NCI-H2171 treated with DMSO at 0.1 percent for 48 hours (cell line): ENCODE measurements at regions not wholly inside any gene's neighbourhood (a gene's known extent, or its start where the extent isn't known, plus 50 kb on each side); places are given as distances from the start of the nearest gene placed in this dataset.

Experiments used
- DNase-seq: peaks from one replicate; lab custom pipeline; 2025; lab: John Stamatoyannopoulos, UW

DNA sequence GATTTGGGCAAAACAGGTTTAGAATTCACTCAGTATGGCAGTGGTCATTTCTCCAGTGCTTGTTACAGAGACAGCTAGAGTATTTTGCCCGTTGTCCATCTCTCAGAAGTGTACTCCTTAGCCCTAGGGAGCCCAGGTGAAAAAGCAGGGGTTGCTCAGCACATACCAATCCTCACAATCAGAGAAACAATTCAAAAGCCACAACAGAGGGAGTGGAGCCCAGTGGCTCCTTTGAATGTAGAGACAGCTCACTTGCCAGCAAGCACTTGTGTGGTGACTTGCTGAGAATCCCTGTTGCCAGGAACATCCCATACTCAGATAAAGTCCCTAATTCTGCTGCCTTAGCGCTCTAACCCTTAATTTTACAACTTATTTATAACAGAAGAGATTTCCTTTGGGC is 1488.3 kb downstream of the RPA4 start:
- no peak for DNase-seq

DNA sequence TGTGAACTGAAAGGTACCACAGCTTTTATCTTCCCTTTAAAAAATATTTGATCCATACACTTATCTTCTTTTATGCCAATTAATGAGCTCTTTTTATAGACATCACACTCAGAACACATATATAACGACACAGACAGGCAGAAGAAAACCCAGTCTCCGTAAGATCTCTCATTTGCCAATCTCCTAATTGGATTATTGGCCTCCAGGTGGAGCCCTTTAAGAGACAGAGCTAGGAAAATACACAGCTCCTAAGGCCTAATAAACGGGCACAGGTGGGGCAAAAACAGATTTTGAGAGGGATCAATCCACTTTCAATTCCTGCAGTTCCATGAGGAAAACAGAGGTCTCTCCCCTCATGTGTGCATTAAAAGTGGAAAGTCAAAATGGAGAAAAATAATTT is 1495.4 kb downstream of the RPA4 start:
- no peak for DNase-seq

DNA sequence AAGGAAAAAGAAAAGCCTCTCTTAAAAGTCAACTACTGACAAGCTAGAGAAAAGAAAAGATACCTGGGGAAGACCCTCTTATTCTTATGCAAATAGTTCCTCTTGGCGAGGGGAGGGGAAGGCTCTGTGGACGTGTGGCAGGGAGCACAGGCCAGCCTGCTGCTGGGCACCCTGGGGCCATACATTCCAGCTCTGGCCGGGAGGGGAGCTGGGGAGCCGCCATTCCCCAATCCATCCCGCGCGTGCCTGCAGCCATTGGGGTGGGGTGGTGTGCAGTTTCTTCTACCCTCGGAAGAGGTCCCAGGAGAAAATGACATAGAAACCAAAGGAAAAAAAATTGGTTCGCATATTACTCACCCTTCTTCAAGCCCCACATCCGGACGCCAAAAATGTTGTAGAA is 1496.4 kb downstream of the RPA4 start:
- DNase-seq = no peak

- DNase-seq = no peak
Measured at GRCh38 chrX:98380556-98380955, 1496.8 kb downstream of the RPA4 start.

GRCh38 chrX:98398542-98398941 is 1514.8 kb downstream of the RPA4 start:
- no peak for DNase-seq

DNA sequence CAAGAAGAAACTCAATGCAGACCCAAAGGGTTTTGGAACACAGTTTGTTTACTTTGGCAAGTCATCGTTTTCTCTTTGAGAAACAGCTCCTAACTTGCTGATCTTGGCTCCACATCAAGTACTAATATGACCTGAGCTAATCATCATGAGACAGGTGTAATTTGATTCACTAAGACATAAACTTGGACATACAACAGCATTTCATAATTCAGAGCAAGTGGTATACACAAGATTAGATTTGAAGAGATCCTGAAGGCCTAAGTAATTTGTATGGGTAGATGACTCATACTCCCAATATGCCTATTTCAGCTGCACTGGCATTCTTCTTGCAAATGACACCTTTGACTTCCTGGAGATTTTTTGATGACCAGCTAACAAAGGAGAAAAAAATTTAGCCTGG is 1521.7 kb downstream of the RPA4 start:
- DNase-seq = no peak

GRCh38 chrX:98407584-98407983 is 1523.9 kb downstream of the RPA4 start:
- DNase-seq = no peak

- DNase-seq = no peak
Measured at GRCh38 chrX:98409867-98410266, 1526.2 kb downstream of the RPA4 start.

DNA sequence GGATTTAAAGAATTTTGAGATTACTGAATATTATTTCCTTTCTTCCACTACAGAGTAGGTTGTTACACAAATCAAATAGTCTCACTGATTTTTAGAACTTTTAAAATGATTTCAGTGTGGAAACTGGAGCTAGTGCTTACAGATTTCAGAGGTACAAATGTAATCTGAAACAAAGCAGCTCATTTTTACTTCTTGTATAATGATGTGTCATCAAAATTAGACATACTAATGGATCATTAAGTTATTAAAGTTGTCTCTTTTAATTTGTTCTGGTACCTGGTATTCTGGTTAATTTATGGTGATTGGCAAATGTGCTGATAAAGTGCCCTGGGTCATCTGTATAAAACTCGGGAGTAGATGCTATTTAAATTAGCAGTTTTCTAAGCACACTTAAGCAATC is 1528.3 kb downstream of the RPA4 start:
- no peak for DNase-seq

GRCh38 chrX:98422536-98422935 is 1538.8 kb downstream of the RPA4 start:
- DNase-seq = no peak

DNA sequence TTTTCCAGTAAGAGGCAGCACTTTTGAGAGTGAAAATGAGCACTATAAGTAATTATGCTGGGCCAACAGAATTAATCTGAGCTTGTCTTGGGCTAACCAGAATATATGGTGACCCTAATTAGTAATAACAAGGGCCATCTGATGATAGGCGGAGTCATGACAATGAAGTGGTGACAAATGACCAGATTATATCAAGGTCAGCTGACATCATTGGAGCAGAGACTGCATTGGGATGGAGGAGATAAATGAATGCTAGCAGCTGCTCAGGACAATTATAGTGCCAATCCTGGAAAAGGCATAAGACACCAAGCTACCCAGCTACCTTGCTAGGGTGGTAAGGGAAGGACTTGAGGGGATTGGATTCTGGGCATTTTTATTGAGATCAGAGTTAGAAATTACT is 1548.7 kb downstream of the RPA4 start:
- DNase-seq = no peak

- DNase-seq = no peak
Measured at GRCh38 chrX:98448524-98448923, 1564.8 kb downstream of the RPA4 start.

DNA sequence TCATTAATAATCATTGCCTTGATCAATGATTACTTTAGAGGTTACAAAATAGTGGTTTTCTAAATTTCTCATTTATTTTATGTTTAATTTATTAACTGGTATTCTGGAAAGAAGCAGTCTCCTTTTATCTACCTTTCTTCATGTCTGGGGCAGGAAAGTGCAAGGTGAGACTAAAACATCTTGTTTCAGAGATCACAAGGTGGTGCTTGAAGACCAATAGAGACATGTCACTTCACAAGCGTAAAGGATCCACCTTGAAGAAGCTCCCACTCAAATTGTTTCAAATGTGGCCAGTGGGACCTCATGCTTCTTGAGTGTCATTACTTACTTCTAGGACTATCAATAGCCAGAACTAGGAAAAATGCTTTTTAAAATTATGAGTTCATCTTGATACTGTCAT is 1568.7 kb downstream of the RPA4 start:
- no peak for DNase-seq

- no peak for DNase-seq
Measured at GRCh38 chrX:98459669-98460068, 1576.0 kb downstream of the RPA4 start.

DNA sequence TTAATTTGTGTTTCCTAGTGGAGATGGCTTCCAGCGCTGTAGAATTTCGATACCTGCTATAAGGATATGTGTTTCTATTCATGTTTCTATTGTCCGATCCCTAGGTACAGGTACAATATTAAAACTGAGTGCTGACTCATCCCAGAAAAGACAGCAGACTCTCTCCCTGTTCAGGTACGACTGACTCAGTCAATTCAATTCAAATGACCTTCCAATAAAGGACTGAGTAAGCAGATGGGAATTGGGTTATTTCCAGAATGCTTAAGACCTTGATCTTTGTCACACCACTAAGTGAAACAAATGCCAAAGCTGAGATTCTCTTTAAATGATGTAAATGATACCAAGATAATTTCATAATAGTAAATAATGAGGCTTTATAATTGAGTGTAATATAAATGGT is 1596.9 kb downstream of the RPA4 start:
- no peak for DNase-seq

DNA sequence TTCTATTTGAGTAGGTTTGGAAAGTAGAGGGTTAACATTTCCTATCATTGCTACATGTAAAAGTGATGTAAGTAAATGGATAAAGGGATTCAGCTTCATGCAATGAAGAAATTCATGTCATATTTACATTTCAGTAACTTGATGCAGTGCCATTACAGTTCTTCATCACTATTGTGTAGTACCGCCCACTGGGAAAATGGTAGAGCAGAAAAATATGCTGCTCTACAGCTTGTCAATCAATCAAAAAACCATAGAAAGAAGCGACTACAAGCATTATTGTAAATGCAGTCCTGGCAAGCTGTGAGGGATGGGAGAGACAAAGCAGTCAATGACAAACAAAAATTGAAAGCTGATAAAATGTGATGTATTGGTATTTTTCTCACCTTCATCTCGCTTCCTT is 1597.9 kb downstream of the RPA4 start:
- DNase-seq = no peak

- no peak for DNase-seq
Measured at GRCh38 chrX:98490670-98491069, 1607.0 kb downstream of the RPA4 start.

DNA sequence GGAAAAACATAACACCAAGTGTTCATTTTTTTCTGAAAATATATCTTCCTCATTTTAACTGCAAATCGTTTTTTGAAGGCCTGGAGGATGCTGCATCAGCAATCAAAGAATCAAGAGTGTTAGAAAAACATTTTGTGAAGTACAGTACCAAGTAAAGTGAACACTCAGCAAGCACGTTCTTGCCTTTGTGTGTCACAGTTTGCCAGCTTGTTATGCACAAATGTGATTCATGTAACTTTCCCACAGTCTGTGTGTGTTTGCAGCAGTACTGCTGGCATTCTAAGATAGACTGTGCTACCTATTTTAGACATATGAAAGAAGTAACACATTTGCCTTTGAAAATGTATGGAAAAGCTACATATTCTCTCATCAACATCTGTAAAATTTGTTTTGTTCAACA is 1617.7 kb downstream of the RPA4 start:
- DNase-seq = no peak

DNA sequence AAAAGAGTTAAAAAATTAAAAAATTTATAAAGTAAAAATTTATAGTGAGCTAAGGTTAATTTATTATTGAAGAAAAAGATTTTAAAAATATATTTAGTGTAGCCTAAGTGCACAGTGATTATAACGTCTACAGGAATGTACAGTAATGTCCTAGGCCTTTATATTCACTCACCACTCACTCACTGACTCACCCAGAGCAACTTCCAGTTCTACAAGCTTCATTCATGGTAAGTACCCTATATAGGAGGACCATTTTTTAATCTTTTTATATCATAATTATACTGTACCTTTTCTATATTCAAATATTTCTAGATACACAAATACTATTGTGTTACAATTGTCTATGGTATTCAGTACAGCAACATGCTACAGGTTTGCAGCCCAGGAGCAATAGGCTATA is 1623.2 kb downstream of the RPA4 start:
- no peak for DNase-seq

DNA sequence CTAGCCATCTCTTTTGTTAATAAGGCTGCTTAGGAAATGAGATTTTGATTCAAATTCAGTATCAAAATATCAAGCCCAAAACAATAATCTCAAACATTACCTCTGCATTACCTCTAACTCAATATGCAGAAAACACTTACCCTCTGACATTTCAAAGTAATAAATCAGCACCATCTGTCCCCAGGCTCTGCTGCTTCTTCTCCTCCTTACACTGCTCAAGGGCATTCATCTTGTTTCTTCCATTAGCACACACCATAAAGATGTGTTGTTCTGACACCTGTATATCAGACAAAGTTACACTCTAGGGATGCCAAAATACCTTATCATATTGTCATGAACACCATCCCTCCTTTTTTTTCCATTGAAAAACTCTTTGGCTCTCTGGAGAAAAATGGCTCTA is 1630.3 kb downstream of the RPA4 start:
- DNase-seq = no peak

DNA sequence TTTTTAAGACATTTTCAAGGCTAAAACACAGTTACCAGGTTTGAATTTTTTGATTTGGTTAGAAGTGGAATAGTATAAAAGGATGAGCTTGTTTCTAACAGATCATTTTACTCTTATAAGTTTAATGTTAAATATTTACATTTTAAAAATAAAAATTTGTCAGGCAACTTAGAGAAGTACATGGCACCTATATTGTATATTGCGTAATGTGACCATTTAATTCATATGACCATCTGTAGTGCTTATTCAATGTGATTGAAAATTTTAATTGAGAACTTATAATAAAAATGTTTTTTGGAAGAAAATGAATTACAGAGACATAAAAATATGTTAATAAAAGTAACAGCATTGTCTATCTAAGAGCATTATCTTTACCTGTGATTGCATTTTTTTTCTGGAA is 1632.4 kb downstream of the RPA4 start:
- no peak for DNase-seq

- DNase-seq = no peak
Measured at GRCh38 chrX:98523026-98523425, 1639.3 kb downstream of the RPA4 start.

DNA sequence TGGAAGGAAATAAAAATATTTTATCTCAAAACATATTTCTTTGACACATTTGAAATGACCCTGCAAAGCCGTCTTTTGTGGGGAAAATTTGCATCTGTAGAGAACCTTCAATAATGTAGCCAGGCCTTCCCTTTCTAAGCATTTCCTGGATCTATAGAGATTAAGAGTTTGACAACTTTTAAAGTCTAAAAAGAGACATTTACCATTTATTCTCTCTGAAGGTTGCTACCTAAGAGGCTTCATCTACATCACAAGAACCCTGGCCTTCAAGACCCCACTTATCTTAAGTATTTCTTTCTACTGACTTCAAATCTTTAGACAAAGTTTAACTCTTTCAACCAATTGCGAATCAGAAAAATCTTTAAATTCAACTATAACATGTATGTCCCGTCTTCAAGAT is 1639.8 kb downstream of the RPA4 start:
- no peak for DNase-seq

- DNase-seq = no peak
Measured at GRCh38 chrX:98548519-98548918, 1664.8 kb downstream of the RPA4 start.

DNA sequence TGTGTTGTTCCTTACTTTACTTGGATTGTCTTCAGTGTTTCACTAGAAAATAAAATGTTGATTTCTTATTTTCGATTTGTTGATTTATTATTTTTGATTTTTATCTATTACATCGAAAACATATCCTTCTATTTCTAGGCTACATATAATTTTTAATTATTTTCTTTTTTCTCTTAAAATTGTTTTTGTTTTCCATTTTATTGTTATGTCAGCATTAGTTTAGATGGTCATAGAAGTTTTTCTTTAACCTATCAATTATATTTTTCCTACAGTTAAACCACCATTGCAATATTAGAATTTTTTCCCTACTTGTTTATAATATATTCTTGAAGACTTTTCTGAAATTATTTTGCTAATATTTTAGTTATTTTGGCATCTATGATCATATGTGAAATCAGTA is 1685.1 kb downstream of the RPA4 start:
- DNase-seq = no peak
